CD14-positive monocyte (primary cell): ENCODE measurements at regions not wholly inside any gene's neighbourhood (a gene's known extent, or its start where the extent isn't known, plus 50 kb on each side); places are given as distances from the start of the nearest gene placed in this dataset.

Source experiments
- DNase-seq, 3 donors: peaks; one replicate each; pipeline ENCODE4 v3.0.0-alpha.2; 2011 to 2022
- H2AFZ ChIP-seq: 2 replicates; pipeline ENCODE4 v1.6.0; 2012; ENCODE audit warnings: mild to moderate bottlenecking, low read depth, low read length, inconsistent platforms; ENCODE audit not compliant: insufficient read depth, poor library complexity, severe bottlenecking
- H3K27ac ChIP-seq, 2 donors: 1 replicate in 1 of 2; 2 replicates in 1 of 2; pipeline ENCODE4 v1.5.1; 2012 to 2013; ENCODE audit warnings: low read length in 2 of 2, control low read depth in 1 of 2, inconsistent platforms in 1 of 2, low read depth in 1 of 2, mild to moderate bottlenecking in 1 of 2
- H3K27me3 ChIP-seq, 2 donors: one replicate each; pipeline versions ENCODE4 v1.6.0 to v1.6.1; 2011 to 2013; ENCODE audit warnings: low read length in 2 of 2; ENCODE audit not compliant: control insufficient read depth in 2 of 2, insufficient read depth in 2 of 2
- H3K36me3 ChIP-seq, 2 donors: replicated peaks in 1 of 2; 1 replicate in 1 of 2; 2 replicates in 1 of 2; pipeline versions ENCODE4 v1.5.1 to v1.6.1; 2012 to 2013; ENCODE audit warnings: low read length in 2 of 2, control low read depth in 1 of 2, inconsistent platforms in 1 of 2, mild to moderate bottlenecking in 1 of 2; ENCODE audit not compliant: insufficient read depth in 2 of 2, control insufficient read depth in 1 of 2
- H3K4me1 ChIP-seq, 2 donors: 1 replicate in 1 of 2; 2 replicates in 1 of 2; pipeline versions ENCODE4 v1.5.1 to v1.6.1; 2012 to 2013; ENCODE audit warnings: low read length in 2 of 2, control low read depth in 1 of 2, inconsistent platforms in 1 of 2, mild to moderate bottlenecking in 1 of 2, moderate library complexity in 1 of 2; ENCODE audit not compliant: insufficient read depth in 2 of 2, control insufficient read depth in 1 of 2
- H3K4me2 ChIP-seq: replicated peaks from 2 replicates; pipeline ENCODE3; 2012; ENCODE audit warnings: low read length, moderate library complexity, mild to moderate bottlenecking; ENCODE audit not compliant: poor library complexity, severe bottlenecking; ENCODE audit errors: extremely low read depth
- H3K4me3 ChIP-seq, 3 experiments: fragments of 200-600 bp in 1 of 3; sonication (generic) in 1 of 3; replicated peaks in 1 of 3; 1 replicate in 2 of 3; 2 replicates in 1 of 3; pipeline ENCODE4 v1.5.1; 2011 to 2013; ENCODE audit warnings: low read length in 3 of 3, mild to moderate bottlenecking in 3 of 3, control low read depth in 2 of 3, low read depth in 2 of 3, inconsistent platforms in 1 of 3, moderate library complexity in 1 of 3
- H3K79me2 ChIP-seq: 2 replicates; pipeline ENCODE4 v1.6.0; 2012; ENCODE audit warnings: mild to moderate bottlenecking, control low read depth, inconsistent platforms, low read length, moderate library complexity; ENCODE audit not compliant: insufficient read depth
- H3K9ac ChIP-seq: 2 replicates; pipeline ENCODE4 v1.6.0; 2017; ENCODE audit warnings: low read length, mild to moderate bottlenecking; ENCODE audit not compliant: insufficient read depth, poor library complexity, severe bottlenecking
- H3K9me3 ChIP-seq, 2 donors: replicated peaks in 1 of 2; 1 replicate in 1 of 2; 2 replicates in 1 of 2; pipeline versions ENCODE4 v1.5.1 to v1.6.1; 2012 to 2013; ENCODE audit warnings: low read length in 2 of 2, control low read depth in 1 of 2; ENCODE audit not compliant: control insufficient read depth in 1 of 2, insufficient read depth in 1 of 2
- H4K20me1 ChIP-seq: 2 replicates; pipeline ENCODE4 v1.6.0; 2012; ENCODE audit warnings: mild to moderate bottlenecking, low read length, control low read depth, moderate library complexity; ENCODE audit not compliant: insufficient read depth
- H3K27ac Mint-ChIP-seq, 7 donors: one replicate each; pipeline ENCODE4 v1.8.0; 2020; ENCODE audit warnings: mild to moderate bottlenecking in 7 of 7, mixed read lengths in 7 of 7, moderate library complexity in 6 of 7, inconsistent platforms in 2 of 7
- H3K27me3 Mint-ChIP-seq, 3 donors: one replicate each; pipeline ENCODE4 v1.8.0; 2021 to 2022; ENCODE audit warnings: low read depth in 3 of 3, mild to moderate bottlenecking in 3 of 3, mixed read lengths in 3 of 3, moderate library complexity in 3 of 3, inconsistent platforms in 1 of 3
- H3K36me3 Mint-ChIP-seq, 2 donors: one replicate each; pipeline ENCODE4 v1.8.0; 2020; ENCODE audit warnings: mixed read lengths in 2 of 2, inconsistent platforms in 1 of 2, mild to moderate bottlenecking in 1 of 2
- H3K4me1 Mint-ChIP-seq: one replicate; pipeline ENCODE4 v1.8.0; 2020; ENCODE audit warnings: mild to moderate bottlenecking, mixed read lengths
- H3K4me3 Mint-ChIP-seq, 2 donors: one replicate each; pipeline ENCODE4 v1.8.0; 2020; ENCODE audit warnings: mild to moderate bottlenecking in 2 of 2, mixed read lengths in 2 of 2, moderate library complexity in 1 of 2
- H3K9me3 Mint-ChIP-seq, 7 donors: one replicate each; pipeline ENCODE4 v1.8.0; 2020 to 2022; ENCODE audit warnings: mixed read lengths in 7 of 7, mild to moderate bottlenecking in 6 of 7, moderate library complexity in 6 of 7, inconsistent platforms in 2 of 7
- WGBS: methylation state at CpG from one replicate; pipeline ENCODE4 v1.1.5; 2013; ENCODE audit warnings: missing lambda C conversion rate; ENCODE audit not compliant: insufficient coverage; 5-methylcytosine and 5-hydroxymethylcytosine counted together
- intact Hi-C, 2 donors: fragments of 100-400 bp; cut with micrococcal nuclease; formaldehyde crosslinking; loops; one replicate each; pipeline versions ENCODE4 v1.15.0 to v1.15.1; 2023
- TF ChIP-seq, protein P1 (sequence below): fragments of 200-600 bp; IDR thresholded peaks from one replicate; pipeline ENCODE4 v1.8.0; 2022; ENCODE audit warnings: antibody characterized with exemption, mild to moderate bottlenecking

GRCh38 chr1:111561328-111561727 is 57.9 kb upstream of the ADORA3 start:
- Histone ChIP-seq H3K9ac (no peak overlapping the region), H3K36me3 (no peaks in the 10 kb centered on the region), H3K4me1 (no peaks in the 10 kb centered on the region), H3K27me3 (no peaks in the 10 kb centered on the region), H2AFZ (no peak overlapping the region), H3K79me2 (no peaks in the 10 kb centered on the region), H3K27ac (no peak overlapping the region), H4K20me1 (no peaks in the 10 kb centered on the region), H3K4me3 (no peak overlapping the region), H3K9me3 (no peaks in the 10 kb centered on the region), H3K4me2 (no peak overlapping the region)
- H3K4me1 Mint-ChIP-seq: no peaks in the 10 kb centered on the region
- no peaks in the 10 kb centered on the region for H3K9me3 Mint-ChIP-seq
- peaks cover 0 to 2% (median 0%) of the 10 kb centered on the region in 3 donors for H3K27me3 Mint-ChIP-seq
- H3K4me3 Mint-ChIP-seq: no peak overlapping the region
- no peak for DNase-seq
- TF ChIP-seq, protein P1, sequence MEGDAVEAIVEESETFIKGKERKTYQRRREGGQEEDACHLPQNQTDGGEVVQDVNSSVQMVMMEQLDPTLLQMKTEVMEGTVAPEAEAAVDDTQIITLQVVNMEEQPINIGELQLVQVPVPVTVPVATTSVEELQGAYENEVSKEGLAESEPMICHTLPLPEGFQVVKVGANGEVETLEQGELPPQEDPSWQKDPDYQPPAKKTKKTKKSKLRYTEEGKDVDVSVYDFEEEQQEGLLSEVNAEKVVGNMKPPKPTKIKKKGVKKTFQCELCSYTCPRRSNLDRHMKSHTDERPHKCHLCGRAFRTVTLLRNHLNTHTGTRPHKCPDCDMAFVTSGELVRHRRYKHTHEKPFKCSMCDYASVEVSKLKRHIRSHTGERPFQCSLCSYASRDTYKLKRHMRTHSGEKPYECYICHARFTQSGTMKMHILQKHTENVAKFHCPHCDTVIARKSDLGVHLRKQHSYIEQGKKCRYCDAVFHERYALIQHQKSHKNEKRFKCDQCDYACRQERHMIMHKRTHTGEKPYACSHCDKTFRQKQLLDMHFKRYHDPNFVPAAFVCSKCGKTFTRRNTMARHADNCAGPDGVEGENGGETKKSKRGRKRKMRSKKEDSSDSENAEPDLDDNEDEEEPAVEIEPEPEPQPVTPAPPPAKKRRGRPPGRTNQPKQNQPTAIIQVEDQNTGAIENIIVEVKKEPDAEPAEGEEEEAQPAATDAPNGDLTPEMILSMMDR: no peak
- intact Hi-C loops: no loop called here
- no peaks in the 10 kb centered on the region for H3K36me3 Mint-ChIP-seq
- no peak overlapping the region for H3K27ac Mint-ChIP-seq
- WGBS: no CpG with 5 or more reads among the region's 4 CpGs

GRCh38 chr1:111563619-111564018 is 56.0 kb upstream of the RAP1A start:
- no peak overlapping the region for H3K4me2 ChIP-seq
- H3K27me3 ChIP-seq: no peaks in the 10 kb centered on the region
- H3K27ac Mint-ChIP-seq: no peak overlapping the region
- no peak overlapping the region for H3K4me3 Mint-ChIP-seq
- TF ChIP-seq, protein P1: no peak
- no peaks in the 10 kb centered on the region for H3K4me1 Mint-ChIP-seq
- no peaks in the 10 kb centered on the region for H3K9me3 ChIP-seq
- no peak overlapping the region for H3K4me3 ChIP-seq
- H3K9me3 Mint-ChIP-seq: peaks cover 0 to 2% (median 0%) of the 10 kb centered on the region in 7 donors
- H3K27ac ChIP-seq: no peak overlapping the region
- H4K20me1 ChIP-seq: no peaks in the 10 kb centered on the region
- H3K36me3 Mint-ChIP-seq: no peaks in the 10 kb centered on the region
- H3K9ac ChIP-seq: no peak overlapping the region
- H3K27me3 Mint-ChIP-seq: no peaks in the 10 kb centered on the region
- 30% methylated on average over 2 of the region's 2 CpGs for WGBS
- peak in 1 of 3 donors; percentile 4 for DNase-seq
- intact Hi-C loops: no loop called here
- no peaks in the 10 kb centered on the region for H3K4me1 ChIP-seq
- no peak overlapping the region for H2AFZ ChIP-seq
- H3K36me3 ChIP-seq: no peaks in the 10 kb centered on the region
- no peaks in the 10 kb centered on the region for H3K79me2 ChIP-seq
